Endothelial cell of umbilical vein (primary cell): ENCODE measurements at regions not wholly inside any gene's neighbourhood (a gene's known extent, or its start where the extent isn't known, plus 50 kb on each side); places are given as distances from the start of the nearest gene placed in this dataset.
"Not testable (repeated sequence)": the region's sequence is repeated elsewhere in the genome, so short reads cannot be mapped to it uniquely, and the experiment has no call there.

Source experiments
- BruUV-seq: library from RNA; stranded (reverse); fragments of 400-500 nt; replicated peaks from 2 replicates; lab custom pipeline; 2021; lab: Mats Ljungman, UMichigan
- CTCF ChIA-PET: fragments of 300-600, 350-600 bp; sonication (Branson Sonifier 250); formaldehyde crosslinking; loops from one replicate; lab custom pipeline; 2021; ENCODE audit warnings: antibody characterized with exemption, inconsistent platforms; lab: Charles Lee
- POLR2A ChIA-PET: fragments of 300-600, 350-600 bp; sonication (Branson Sonifier 250); formaldehyde crosslinking; loops from one replicate; lab custom pipeline; 2021; ENCODE audit warnings: antibody characterized with exemption, inconsistent platforms; lab: Charles Lee
- DNase-seq: peaks from one replicate; pipeline ENCODE4 v3.0.0-alpha.2; 2011; ENCODE audit warnings: low read depth, low spot score
- FAIRE-seq: peaks from 2 replicates; lab custom pipeline; 2011; peaks lifted over from hg19 to GRCh38; lab: Jason Lieb, UNC
- H2AFZ ChIP-seq: 2 replicates; pipeline ENCODE4 v1.6.0; 2012; ENCODE audit warnings: low read depth, low read length, control low read depth, inconsistent platforms
- H3K27ac ChIP-seq: 2 replicates; pipeline ENCODE4 v1.5.1; 2011; ENCODE audit warnings: low read depth, mild to moderate bottlenecking, control low read depth, low read length, moderate library complexity; ENCODE audit not compliant: insufficient read depth
- H3K27me3 ChIP-seq, 2 experiments: 2 replicates each; pipeline versions ENCODE4 v1.6.0 to v1.6.1; 2011; ENCODE audit warnings: low read length in 2 of 2, mixed read lengths in 1 of 2; ENCODE audit not compliant: control insufficient read depth in 2 of 2, insufficient read depth in 2 of 2
- H3K36me3 ChIP-seq, 2 experiments: 2 replicates in 1 of 2; 3 replicates in 1 of 2; pipeline ENCODE4 v1.5.1; 2011; ENCODE audit warnings: low read length in 2 of 2, mild to moderate bottlenecking in 1 of 2, moderate library complexity in 1 of 2; ENCODE audit not compliant: control insufficient read depth in 2 of 2, insufficient read depth in 2 of 2; ENCODE audit errors: extremely low read depth in 1 of 2
- H3K4me1 ChIP-seq: 3 replicates; pipeline ENCODE4 v1.5.1; 2011; ENCODE audit warnings: mild to moderate bottlenecking, low read length; ENCODE audit not compliant: control insufficient read depth, insufficient read depth; ENCODE audit errors: extremely low read depth
- H3K4me2 ChIP-seq: 2 replicates; pipeline ENCODE4 v1.6.1; 2011; ENCODE audit warnings: low read length, control low read depth, mixed read lengths; ENCODE audit not compliant: insufficient read depth
- H3K4me3 ChIP-seq, 3 experiments: fragments of 200-600 bp in 1 of 3; sonication (generic), shearing (Covaris generic) in 1 of 3; replicated peaks in 1 of 3; 2 replicates each; pipeline ENCODE4 v1.5.1; 2011 to 2016; ENCODE audit warnings: control low read depth in 3 of 3, low read length in 3 of 3, mild to moderate bottlenecking in 2 of 3, inconsistent platforms in 1 of 3, low read depth in 1 of 3, moderate library complexity in 1 of 3; ENCODE audit not compliant: insufficient read depth in 1 of 3
- H3K79me2 ChIP-seq: 2 replicates; pipeline ENCODE4 v1.6.0; 2012; ENCODE audit warnings: low read length, inconsistent platforms; ENCODE audit not compliant: control insufficient read depth, insufficient read depth
- H3K9ac ChIP-seq: replicated peaks from 2 replicates; pipeline ENCODE3; 2011; ENCODE audit warnings: low read length, control low read depth; ENCODE audit not compliant: insufficient read depth; ENCODE audit errors: extremely low read depth
- H3K9me1 ChIP-seq: replicated peaks from 3 replicates; pipeline ENCODE4 v1.6.0; 2011; ENCODE audit warnings: mild to moderate bottlenecking, low read length; ENCODE audit not compliant: control insufficient read depth, insufficient read depth; ENCODE audit errors: extremely low read depth
- H3K9me3 ChIP-seq: replicated peaks from 2 replicates; pipeline ENCODE4 v1.5.1; 2012; ENCODE audit warnings: low read length, inconsistent platforms; ENCODE audit not compliant: control insufficient read depth, insufficient read depth
- H4K20me1 ChIP-seq: replicated peaks from 2 replicates; pipeline ENCODE3; 2011; ENCODE audit warnings: mild to moderate bottlenecking, low read length; ENCODE audit not compliant: control insufficient read depth, insufficient read depth; ENCODE audit errors: extremely low read depth
- CTCF ChIP-seq, 2 donors: IDR thresholded peaks; 1 replicate in 1 of 2; 2 replicates in 1 of 2; pipeline ENCODE4 v1.5.1; 2011; ENCODE audit warnings: low read length in 2 of 2, mild to moderate bottlenecking in 2 of 2, moderate library complexity in 2 of 2, control low read depth in 1 of 2, inconsistent platforms in 1 of 2, low read depth in 1 of 2; ENCODE audit not compliant: insufficient read depth in 1 of 2; ENCODE audit errors: extremely low read depth in 1 of 2
- EZH2 ChIP-seq: IDR thresholded peaks from 2 replicates; pipeline ENCODE4 v1.6.1; 2012; ENCODE audit warnings: borderline replicate concordance, low read depth, mild to moderate bottlenecking, moderate library complexity, low read length, inconsistent platforms; ENCODE audit not compliant: severe bottlenecking
- FOS ChIP-seq: IDR thresholded peaks from 2 replicates; pipeline ENCODE4 v1.6.1; 2011; ENCODE audit warnings: mild to moderate bottlenecking, low read length, moderate library complexity, borderline replicate concordance; ENCODE audit not compliant: insufficient read depth
- GATA2 ChIP-seq: IDR thresholded peaks from 2 replicates; pipeline ENCODE4 v1.7.0; 2011; ENCODE audit warnings: low read depth, mild to moderate bottlenecking, moderate library complexity, mixed read lengths, low read length; ENCODE audit not compliant: insufficient read length, insufficient read depth
- JUN ChIP-seq: IDR thresholded peaks from 2 replicates; pipeline ENCODE4 v1.6.1; 2011; ENCODE audit warnings: borderline replicate concordance, low read depth; ENCODE audit not compliant: insufficient read length, insufficient read depth
- MYC ChIP-seq: IDR thresholded peaks from one replicate; pipeline ENCODE4 v1.6.1; 2011; ENCODE audit warnings: mild to moderate bottlenecking, low read depth, low read length
- POLR2A ChIP-seq: IDR thresholded peaks from 2 replicates; pipeline ENCODE4 v1.6.1; 2012; ENCODE audit warnings: low read depth, mild to moderate bottlenecking, control low read depth, low read length
- POLR2AphosphoS5 ChIP-seq: IDR thresholded peaks from 2 replicates; pipeline ENCODE4 v1.6.1; 2012; ENCODE audit warnings: low read depth, mild to moderate bottlenecking, control low read depth, low read length, moderate library complexity; ENCODE audit not compliant: insufficient read depth
- dilution Hi-C: fragments of 300-500 bp; cut with MboI; formaldehyde crosslinking; loops from one replicate; pipeline ENCODE4 v1.15.0; 2019; ENCODE audit warnings: low sequenced_read_pairs; ENCODE audit not compliant: extremely low pct_ligation_motif_present
- intact Hi-C: fragments of 100-400 bp; cut with micrococcal nuclease; formaldehyde crosslinking; loops from one replicate; pipeline ENCODE4 v1.10.0; 2022
- TF ChIP-seq, protein P1 (sequence below): IDR thresholded peaks from 2 replicates; pipeline ENCODE4 v1.6.1; 2011; ENCODE audit not compliant: insufficient read depth, insufficient read length

DNA sequence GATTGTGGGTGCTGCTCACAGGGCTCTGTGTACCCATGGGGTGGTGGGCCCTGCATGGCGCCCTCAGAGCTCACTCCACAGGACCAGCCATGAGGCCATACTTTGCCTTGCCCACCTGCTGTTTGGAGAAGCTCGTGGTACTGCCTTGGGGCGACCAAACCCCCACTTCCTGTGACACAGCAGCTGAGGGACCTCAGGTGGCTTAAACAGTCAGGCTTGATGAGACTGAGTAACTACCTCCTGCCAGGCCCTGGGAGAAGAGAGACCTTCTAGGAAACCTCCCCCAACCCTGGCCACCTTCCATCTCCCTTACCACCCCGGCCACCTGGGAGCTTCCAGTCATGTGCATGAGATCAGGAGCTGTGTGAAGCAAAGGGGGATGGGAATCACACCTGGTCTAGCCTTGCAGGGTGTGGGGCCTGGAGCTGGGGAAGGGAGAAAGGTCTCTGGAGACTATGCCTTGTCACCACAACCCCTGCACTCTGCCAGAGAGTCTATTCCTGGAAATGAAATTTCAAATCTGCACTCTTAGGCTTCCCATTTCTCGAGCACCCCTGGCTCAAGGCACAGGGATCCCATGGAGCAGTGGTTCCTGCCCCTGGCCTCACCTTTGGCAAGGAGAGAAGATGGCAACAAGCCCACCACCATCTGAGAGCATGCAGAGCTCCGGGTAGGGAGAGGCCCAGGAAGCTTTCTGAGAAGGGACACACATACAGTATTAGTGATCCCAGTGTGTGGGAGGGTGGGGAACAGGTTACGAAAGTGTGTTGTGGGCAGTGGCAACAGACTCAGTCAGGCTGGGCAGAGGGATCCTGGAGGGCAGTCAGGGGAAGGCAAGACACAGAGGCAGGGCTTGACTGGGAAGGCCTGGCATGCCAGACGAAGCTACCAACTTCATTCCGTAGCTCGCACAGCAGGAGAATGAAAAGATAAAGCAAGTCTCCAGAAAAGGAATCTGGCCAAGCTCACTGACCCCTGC lies 125.0 kb downstream of the URI1 start:
- Histone ChIP-seq H3K9me1 (no peaks in the 10 kb centered on the region), H3K4me3 (no peak overlapping the region), H3K79me2 (no peaks in the 10 kb centered on the region), H3K4me2 (no peak overlapping the region), H3K4me1 (no peaks in the 10 kb centered on the region), H3K9ac (no peak overlapping the region), H4K20me1 (no peaks in the 10 kb centered on the region), H2AFZ (no peak overlapping the region), H3K36me3 (no peaks in the 10 kb centered on the region), H3K27me3 (no peaks in the 10 kb centered on the region), H3K9me3 (no peaks in the 10 kb centered on the region), H3K27ac (no peak overlapping the region)
- no peak for FAIRE-seq
- dilution Hi-C loops (no loop called here), intact Hi-C loops (no loop called here)
- TF ChIP-seq POLR2A (no peak), MYC (no peak), JUN (no peak), EZH2 (no peak), FOS (no peak), POLR2AphosphoS5 (no peak), GATA2 (no peak), CTCF (IDR thresholded peaks at IDR 0.05; ENCODE audit: extremely low read depth in 1 of 2, insufficient read depth in 1 of 2, low read depth in 1 of 2, low read length in 2 of 2) (no peak)
- TF ChIP-seq, protein P1, sequence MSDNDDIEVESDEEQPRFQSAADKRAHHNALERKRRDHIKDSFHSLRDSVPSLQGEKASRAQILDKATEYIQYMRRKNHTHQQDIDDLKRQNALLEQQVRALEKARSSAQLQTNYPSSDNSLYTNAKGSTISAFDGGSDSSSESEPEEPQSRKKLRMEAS: no peak
- ChIA-PET CTCF (no interaction called here), POLR2A (no interaction called here)
- BruUV-seq: no TSS peak
- DNase-seq: no peak

GRCh38 chr19:30067956-30068506 lies 126.0 kb downstream of the URI1 start:
- H3K4me1 ChIP-seq, H3K36me3 ChIP-seq, POLR2A ChIA-PET, H3K9me1 ChIP-seq, H3K4me3 ChIP-seq, H3K79me2 ChIP-seq, DNase-seq, H3K4me2 ChIP-seq, H3K27me3 ChIP-seq, BruUV-seq, dilution Hi-C loops, H3K9ac ChIP-seq, intact Hi-C loops, H4K20me1 ChIP-seq, H2AFZ ChIP-seq, H3K9me3 ChIP-seq, FAIRE-seq, H3K27ac ChIP-seq, CTCF ChIA-PET: not testable (repeated sequence)
